ENCODE measurements at regions not wholly inside any gene's neighbourhood (a gene's known extent, or its start where the extent isn't known, plus 50 kb on each side); places are given as distances from the start of the nearest gene placed in this dataset.

- TF ChIP-seq HSF1 (IDR thresholded peaks at IDR 0.05; ENCODE audit: low read depth, low read length) = no peak
- no peak for TF ChIP-seq SIX5 (IDR thresholded peaks at IDR 0.05; ENCODE audit: low read depth, low read length, severe bottlenecking)
- TF ChIP-seq PAX5 (IDR thresholded peaks at IDR 0.05; ENCODE audit: borderline replicate concordance, low read depth, low read length) = peak; percentile 97
- no peak for TF ChIP-seq MYC (IDR thresholded peaks at IDR 0.05; ENCODE audit: insufficient read depth, insufficient read length, insufficient replicate concordance, low read length, severe bottlenecking)
- no peak for TF ChIP-seq YY1 (IDR thresholded peaks at IDR 0.05; ENCODE audit: low read depth, low read length)
- TF ChIP-seq, protein P1, sequence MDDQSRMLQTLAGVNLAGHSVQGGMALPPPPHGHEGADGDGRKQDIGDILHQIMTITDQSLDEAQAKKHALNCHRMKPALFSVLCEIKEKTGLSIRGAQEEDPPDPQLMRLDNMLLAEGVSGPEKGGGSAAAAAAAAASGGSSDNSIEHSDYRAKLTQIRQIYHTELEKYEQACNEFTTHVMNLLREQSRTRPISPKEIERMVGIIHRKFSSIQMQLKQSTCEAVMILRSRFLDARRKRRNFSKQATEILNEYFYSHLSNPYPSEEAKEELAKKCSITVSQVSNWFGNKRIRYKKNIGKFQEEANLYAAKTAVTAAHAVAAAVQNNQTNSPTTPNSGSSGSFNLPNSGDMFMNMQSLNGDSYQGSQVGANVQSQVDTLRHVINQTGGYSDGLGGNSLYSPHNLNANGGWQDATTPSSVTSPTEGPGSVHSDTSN (IDR thresholded peaks at IDR 0.05; ENCODE audit: insufficient replicate concordance, low read depth, low read length) = no peak
- TF ChIP-seq ZBTB11 (CRISPR knock-in tag; IDR thresholded peaks at IDR 0.05) = no peak
- TF ChIP-seq ASH2L (IDR thresholded peaks at IDR 0.05; ENCODE audit: borderline replicate concordance, low read depth) = no peak
- no peak for TF ChIP-seq NR2C2 (IDR thresholded peaks at IDR 0.05; ENCODE audit: borderline replicate concordance, control insufficient read depth, insufficient read length, low read depth)
- TF ChIP-seq NFIC (IDR thresholded peaks at IDR 0.05; ENCODE audit: low read depth, low read length) = peak; percentile 99
- no peak for TF ChIP-seq HDGF (IDR thresholded peaks at IDR 0.05)
- TF ChIP-seq SMC3 (IDR thresholded peaks at IDR 0.05; ENCODE audit: borderline replicate concordance, low read length) = no peak
- no peak for TF ChIP-seq NRF1 (conservative IDR thresholded peaks at IDR 0.05; ENCODE audit: low read depth, low read length)
- TF ChIP-seq, protein P2, sequence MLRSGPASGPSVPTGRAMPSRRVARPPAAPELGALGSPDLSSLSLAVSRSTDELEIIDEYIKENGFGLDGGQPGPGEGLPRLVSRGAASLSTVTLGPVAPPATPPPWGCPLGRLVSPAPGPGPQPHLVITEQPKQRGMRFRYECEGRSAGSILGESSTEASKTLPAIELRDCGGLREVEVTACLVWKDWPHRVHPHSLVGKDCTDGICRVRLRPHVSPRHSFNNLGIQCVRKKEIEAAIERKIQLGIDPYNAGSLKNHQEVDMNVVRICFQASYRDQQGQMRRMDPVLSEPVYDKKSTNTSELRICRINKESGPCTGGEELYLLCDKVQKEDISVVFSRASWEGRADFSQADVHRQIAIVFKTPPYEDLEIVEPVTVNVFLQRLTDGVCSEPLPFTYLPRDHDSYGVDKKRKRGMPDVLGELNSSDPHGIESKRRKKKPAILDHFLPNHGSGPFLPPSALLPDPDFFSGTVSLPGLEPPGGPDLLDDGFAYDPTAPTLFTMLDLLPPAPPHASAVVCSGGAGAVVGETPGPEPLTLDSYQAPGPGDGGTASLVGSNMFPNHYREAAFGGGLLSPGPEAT (IDR thresholded peaks at IDR 0.05; ENCODE audit: low read depth) = peak; percentile 97
- TF ChIP-seq RFX5 (IDR thresholded peaks at IDR 0.05; ENCODE audit: low read depth, low read length) = no peak
- no peak for TF ChIP-seq RBBP5 (conservative IDR thresholded peaks at IDR 0.05)
- TF ChIP-seq SMARCA5 (IDR thresholded peaks at IDR 0.05) = no peak
- TF ChIP-seq SUZ12 (IDR thresholded peaks at IDR 0.05; ENCODE audit: unreplicated experiment) = no peak
- TF ChIP-seq NFYA (IDR thresholded peaks at IDR 0.05; ENCODE audit: borderline replicate concordance, low read depth, low read length) = no peak
- TF ChIP-seq CHD4 (IDR thresholded peaks at IDR 0.05) = no peak
- peak; percentile 97 for TF ChIP-seq BACH1 (IDR thresholded peaks at IDR 0.05; ENCODE audit: borderline replicate concordance)
- TF ChIP-seq ZNF217 (IDR thresholded peaks at IDR 0.05) = peak; percentile 100
- TF ChIP-seq NFYB (IDR thresholded peaks at IDR 0.05; ENCODE audit: insufficient read depth, low read depth, low read length) = 0 out of 2 replicates have a peak, but pooled peaks have one; percentile 5
These were observed 1412.7 kb downstream of the KCNT2 start (continued) for GRCh38 chr1:195195423-195196057.
